ENCODE measurements at regions not wholly inside any gene's neighbourhood (a gene's known extent, or its start where the extent isn't known, plus 50 kb on each side); places are given as distances from the start of the nearest gene placed in this dataset.
A peak's percentile ranks its signal among the peaks of the same experiment; 100 is the strongest.

DNA sequence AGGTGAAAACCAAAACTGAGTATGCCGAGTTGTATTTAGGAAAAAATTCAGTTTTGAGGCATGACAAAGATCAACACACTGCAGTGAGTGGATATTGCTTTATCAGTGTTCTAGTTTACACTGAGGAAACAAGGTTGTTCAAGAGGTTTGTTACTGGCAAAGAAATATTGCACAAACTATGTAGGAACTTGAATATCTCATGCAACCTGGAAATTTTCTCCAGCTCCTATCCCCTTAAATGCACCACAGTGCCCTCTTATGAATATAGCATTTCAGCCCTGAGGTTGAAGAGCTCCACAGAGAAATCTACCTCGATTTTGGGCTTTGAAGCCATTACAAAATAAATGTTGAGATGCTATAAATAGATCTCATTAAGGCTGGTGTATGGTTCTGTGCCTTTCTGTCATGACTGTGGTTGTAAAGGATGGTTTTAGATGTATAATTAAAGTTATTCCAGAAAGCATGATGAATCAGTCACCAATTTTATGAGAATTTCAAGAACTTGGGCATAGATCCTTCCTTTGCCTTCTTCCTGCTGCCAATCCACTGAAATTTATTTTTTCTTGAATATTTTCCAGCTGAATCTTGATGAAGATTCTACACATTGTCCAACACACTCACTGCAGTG lies 159.3 kb downstream of the SPATA31D1 start:
- DNase-seq: no peak
- 50 to 60% methylated on average over 2 of the region's 2 CpGs for WGBS, 2 donors
- intact Hi-C loops (cut with DNase I): no loop called here
- Histone ChIP-seq H3K4me1 (peaks cover 0 to 8% (median 0%) of the 10 kb centered on the region in 9 donors), H3K4me3 (no peak overlapping the region), H3K9me3 (no peaks in the 10 kb centered on the region), H3K27ac (no peak overlapping the region), H3K27me3 (peaks cover 0 to 30% (median 0%) of the 10 kb centered on the region in 7 donors), H3K36me3 (no peaks in the 10 kb centered on the region)
- no peak for ATAC-seq
- TF ChIP-seq, protein P1, sequence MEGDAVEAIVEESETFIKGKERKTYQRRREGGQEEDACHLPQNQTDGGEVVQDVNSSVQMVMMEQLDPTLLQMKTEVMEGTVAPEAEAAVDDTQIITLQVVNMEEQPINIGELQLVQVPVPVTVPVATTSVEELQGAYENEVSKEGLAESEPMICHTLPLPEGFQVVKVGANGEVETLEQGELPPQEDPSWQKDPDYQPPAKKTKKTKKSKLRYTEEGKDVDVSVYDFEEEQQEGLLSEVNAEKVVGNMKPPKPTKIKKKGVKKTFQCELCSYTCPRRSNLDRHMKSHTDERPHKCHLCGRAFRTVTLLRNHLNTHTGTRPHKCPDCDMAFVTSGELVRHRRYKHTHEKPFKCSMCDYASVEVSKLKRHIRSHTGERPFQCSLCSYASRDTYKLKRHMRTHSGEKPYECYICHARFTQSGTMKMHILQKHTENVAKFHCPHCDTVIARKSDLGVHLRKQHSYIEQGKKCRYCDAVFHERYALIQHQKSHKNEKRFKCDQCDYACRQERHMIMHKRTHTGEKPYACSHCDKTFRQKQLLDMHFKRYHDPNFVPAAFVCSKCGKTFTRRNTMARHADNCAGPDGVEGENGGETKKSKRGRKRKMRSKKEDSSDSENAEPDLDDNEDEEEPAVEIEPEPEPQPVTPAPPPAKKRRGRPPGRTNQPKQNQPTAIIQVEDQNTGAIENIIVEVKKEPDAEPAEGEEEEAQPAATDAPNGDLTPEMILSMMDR (IDR thresholded peaks at IDR 0.05): no peak

DNA sequence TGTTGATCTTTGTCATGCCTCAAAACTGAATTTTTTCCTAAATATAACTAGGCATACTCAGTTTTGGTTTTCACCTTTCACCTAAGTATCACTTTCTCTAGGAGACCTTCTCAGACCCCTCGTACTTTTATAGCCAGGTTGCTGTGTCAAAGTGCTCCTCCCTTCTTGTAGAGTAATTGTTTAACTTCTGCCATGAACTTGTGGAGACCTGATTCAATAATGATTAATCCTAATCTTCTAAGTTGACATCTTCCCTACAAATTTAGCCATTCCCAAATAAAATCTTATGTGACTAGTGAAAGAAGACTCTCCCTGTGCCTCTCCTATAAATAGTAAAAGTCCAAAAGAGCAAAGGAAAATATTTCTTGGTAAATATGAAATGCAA lies 159.8 kb downstream of the SPATA31D1 start:
- WGBS, 2 donors: 89 to 90% methylated on average over 1 of the region's 1 CpG

DNA sequence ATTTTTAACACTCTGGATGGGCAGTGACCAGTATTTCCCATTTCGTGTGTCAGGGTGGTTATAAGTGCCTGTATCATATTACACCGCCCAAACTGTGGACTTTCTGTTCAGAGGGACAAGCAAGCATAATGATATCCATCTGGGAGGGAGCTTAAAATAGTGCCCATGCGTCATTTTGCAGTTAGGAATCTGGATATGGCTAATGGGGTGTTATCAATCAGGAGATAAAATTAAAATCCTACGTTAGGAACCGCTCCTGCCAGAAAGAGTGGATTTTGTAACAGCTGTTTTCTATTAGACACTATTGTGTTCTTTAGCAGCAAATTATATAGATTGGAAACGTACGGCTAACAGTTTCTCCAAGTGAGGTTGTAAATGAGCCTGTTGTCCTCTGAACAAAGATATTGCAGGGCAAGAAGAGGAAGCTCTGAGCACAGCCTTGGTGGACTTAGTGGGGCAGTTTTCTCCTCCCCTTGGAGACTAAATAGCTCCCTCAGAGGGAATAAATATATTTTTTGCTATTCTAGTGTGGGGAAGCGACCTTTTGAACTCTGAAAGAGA lies 160.4 kb downstream of the SPATA31D1 start:
- ATAC-seq: peak in 3 of 8 donors; percentile 42 to 59 (median 56)
- WGBS, 2 donors: 32 to 39% methylated on average over 8 of the region's 8 CpGs

More for the DNA sequence above, 159.8 kb downstream of the SPATA31D1 start:
- Histone ChIP-seq H3K4me3 (no peak overlapping the region), H3K4me1 (peaks cover 0 to 8% (median 0%) of the 10 kb centered on the region in 9 donors), H3K36me3 (no peaks in the 10 kb centered on the region), H3K27me3 (peaks cover 0 to 30% (median 0%) of the 10 kb centered on the region in 7 donors), H3K27ac (no peak overlapping the region), H3K9me3 (no peaks in the 10 kb centered on the region)
- intact Hi-C loops (cut with DNase I): no loop called here
- TF ChIP-seq, protein P1 (IDR thresholded peaks at IDR 0.05): no peak
- no peak for DNase-seq
- ATAC-seq: no peak

DNA sequence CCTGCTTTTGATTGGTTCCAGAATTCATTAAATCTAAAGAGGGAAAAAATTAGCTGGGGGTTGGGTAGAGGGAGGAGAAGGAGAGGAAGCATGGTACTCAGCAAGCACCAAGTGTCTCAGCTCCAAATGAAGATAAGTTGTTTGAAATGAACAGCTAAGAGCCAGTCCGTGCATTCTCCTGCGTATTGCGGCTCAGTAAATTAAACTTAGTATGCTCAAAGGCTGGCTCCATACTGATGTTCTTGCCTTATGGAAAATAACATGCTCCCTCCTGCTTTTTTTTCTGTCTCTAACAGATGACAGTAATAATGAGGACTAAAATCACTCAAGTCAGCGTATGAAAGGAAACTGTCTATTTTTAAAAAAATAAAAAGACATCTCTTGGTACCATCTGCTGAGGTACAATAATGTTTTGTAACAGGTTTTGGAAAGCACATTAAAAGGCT lies 161.0 kb downstream of the SPATA31D1 start:
- no peak for DNase-seq
- Histone ChIP-seq H3K36me3 (no peaks in the 10 kb centered on the region), H3K4me3 (no peak overlapping the region), H3K27me3 (peaks cover 0 to 30% (median 0%) of the 10 kb centered on the region in 7 donors), H3K27ac (peak overlapping the region in 1 of 10 donors; percentile 23), H3K9me3 (no peaks in the 10 kb centered on the region), H3K4me1 (peaks cover 0 to 8% (median 0%) of the 10 kb centered on the region in 9 donors)
- ATAC-seq: no peak
- WGBS, 2 donors: 71 to 75% methylated on average over 4 of the region's 4 CpGs
- TF ChIP-seq, protein P1 (IDR thresholded peaks at IDR 0.05): no peak
- intact Hi-C loops (cut with DNase I): no loop called here

More for the DNA sequence above, 160.4 kb downstream of the SPATA31D1 start:
- TF ChIP-seq, protein P1 (IDR thresholded peaks at IDR 0.05): no peak
- H3K27me3 ChIP-seq: peaks cover 0 to 30% (median 0%) of the 10 kb centered on the region in 7 donors
- intact Hi-C loops (cut with DNase I): no loop called here
- no peak for DNase-seq
- H3K36me3 ChIP-seq: no peaks in the 10 kb centered on the region
- peak overlapping the region in 1 of 10 donors; percentile 23 for H3K27ac ChIP-seq
- peak overlapping the region in 1 of 10 donors; percentile 3 for H3K4me3 ChIP-seq
- H3K9me3 ChIP-seq: no peaks in the 10 kb centered on the region
- H3K4me1 ChIP-seq: peaks cover 0 to 8% (median 0%) of the 10 kb centered on the region in 9 donors

Data from heart right ventricle (tissue), 16 donors.